ENCODE measurements at regions not wholly inside any gene's neighbourhood (a gene's known extent, or its start where the extent isn't known, plus 50 kb on each side); places are given as distances from the start of the nearest gene placed in this dataset.
"Not testable (repeated sequence)": the region's sequence is repeated elsewhere in the genome, so short reads cannot be mapped to it uniquely, and the experiment has no call there.

DNA sequence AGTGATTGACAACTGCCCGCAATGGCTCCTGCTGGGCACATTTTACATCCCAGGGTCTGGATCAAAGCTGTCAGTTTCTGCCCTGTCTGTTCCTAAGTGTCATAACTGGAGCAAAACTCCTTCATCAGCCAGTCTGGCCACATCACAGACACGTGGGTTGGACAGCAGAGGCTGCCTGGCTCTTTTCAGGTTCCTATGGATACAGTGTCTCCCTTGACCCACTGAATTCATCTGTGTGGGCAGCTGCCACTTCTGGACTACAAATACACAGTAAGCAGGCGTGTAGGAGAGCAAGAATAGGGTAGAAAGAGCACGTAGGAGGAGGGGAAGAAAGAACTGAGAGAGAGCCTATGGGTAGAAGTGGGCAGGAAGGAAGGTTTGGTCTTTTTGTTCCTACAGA lies 238.0 kb downstream of the ENC1 start:
- no peak for DNase-seq (ENCODE audit: low read depth)

- DNase-seq (ENCODE audit: low read depth) = no peak
Measured at GRCh38 chr5:74401946-74402320, 238.6 kb downstream of the ENC1 start.

DNA sequence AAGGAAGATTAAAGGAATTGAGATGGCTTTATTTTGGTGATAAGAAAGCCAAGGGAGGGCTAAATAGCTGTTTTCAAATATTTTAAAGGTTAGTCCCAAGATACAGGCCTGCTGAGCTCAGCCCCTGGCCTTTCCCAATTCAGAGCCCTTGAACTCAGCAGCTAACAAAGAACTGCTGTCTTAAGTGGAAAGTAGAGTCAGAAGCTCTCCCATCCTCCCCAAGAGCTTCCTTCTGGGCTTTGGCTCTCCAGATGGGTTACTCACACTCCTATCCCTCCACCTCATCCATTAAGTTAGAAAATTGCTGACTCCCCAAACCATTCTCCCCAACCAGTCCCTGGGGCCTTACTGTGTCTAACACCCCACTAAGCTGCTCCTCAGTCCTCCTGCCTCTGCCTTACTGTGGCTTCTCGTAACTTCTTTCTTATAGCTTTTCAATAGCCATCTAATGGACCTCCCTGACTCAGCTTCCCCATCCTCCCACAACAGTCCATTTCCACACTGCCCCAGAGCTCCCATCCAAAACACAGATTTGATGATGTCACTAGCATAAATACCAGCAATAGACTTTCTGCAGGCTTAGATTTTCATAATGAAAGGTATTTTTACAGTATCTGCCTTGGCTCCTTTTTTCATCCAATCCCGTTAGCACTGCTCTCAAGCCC lies 239.1 kb downstream of the ENC1 start:
- no peak for DNase-seq (ENCODE audit: low read depth)

DNA sequence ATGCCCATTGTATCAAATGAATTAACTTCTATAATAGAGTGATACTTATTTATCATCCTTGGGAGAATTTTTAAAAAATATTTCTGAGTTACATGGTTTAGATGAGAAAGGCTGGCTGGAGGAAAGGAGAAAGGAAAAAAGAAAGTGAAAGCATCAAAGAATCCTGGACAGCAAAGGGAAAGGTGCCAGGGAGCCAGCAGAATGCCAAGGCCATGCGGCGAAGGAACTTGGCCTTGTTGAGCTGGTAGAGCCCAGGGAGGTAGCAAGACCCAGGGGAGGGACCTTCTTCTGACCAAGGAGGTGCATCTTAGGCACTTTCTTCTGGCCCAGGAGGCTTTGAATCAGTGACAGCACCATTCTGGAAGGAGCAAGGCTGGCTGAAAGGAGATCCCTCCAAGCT lies 240.5 kb downstream of the ENC1 start:
- DNase-seq (ENCODE audit: low read depth) = no peak

DNA sequence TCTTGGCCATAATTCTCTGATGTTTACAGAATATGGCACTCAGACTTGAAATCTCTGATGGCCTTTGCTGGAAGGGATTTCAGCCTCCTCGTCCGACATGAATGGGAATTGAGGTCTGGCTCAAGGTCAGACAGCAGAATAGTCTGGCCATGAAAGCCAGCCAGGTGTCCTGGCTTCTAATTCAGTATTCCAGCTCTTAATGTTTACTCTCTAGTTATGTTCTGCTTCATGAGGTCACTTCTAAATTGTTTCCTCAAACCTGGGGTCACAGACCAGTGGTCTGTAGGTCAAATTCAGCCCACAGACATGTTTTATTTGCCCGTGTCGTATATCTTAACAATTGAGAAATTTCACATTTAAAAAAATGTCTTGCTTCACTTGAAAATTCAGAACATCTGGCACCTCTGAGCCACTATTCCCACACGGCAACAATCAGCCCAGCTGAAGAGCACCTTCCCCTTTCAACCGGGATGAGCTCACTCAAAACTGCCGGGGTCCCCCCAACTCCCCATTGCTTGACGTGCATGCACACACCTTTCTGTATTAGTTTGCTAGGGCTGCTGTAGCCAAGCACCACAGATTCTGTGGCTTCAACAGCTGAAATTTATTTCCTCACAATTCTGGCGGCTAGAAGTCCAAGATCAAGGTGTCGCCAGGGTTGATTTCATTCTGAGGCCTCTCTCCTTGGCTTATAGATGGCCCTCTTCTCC lies 243.5 kb downstream of the ENC1 start:
- DNase-seq (ENCODE audit: low read depth) = no peak

GRCh38 chr5:74394916-74395880 lies 245.3 kb downstream of the ENC1 start:
- no peak for DNase-seq (ENCODE audit: low read depth)

DNA sequence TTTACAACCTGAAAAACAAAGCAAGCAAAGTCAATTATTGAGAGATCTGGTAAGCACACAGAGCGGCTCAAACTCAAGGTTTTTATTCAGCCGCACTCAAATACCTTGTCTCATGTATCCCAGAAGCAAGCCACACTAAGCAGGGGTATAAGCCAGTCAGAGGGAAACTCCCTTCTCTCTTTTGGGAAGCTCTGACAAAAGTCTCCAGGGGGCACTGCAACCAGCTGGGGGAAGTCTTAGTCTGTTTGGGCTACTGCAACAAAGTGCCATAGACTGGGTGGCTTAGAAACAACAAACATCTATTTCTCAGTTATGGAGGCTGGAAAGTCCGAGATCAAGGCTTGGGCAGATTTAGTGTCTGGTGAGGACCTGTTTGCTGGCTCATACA lies 246.0 kb downstream of the ENC1 start:
- DNase-seq (ENCODE audit: low read depth) = no peak

DNA sequence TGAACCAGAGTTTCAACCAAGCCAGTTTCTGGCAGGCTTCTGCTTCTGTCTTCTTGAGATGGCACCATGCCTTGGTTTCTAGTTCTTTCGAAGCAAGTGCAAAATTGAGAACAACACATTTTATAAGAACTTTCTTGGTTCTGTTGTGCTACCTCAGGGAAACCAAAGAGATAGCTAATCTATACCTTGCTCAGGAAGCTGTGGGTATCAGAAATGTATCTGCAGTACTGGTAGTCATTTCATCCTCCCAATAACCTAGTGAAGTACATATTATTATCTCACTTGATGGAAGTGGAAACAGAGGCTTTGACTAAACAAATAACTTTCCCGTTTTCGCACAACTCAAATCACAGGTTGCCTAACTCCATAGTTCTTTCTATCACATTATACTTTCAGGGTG lies 246.6 kb downstream of the ENC1 start:
- DNase-seq (ENCODE audit: low read depth) = no peak

GRCh38 chr5:74392711-74393351 lies 247.7 kb downstream of the ENC1 start:
- DNase-seq (ENCODE audit: low read depth) = no peak

DNA sequence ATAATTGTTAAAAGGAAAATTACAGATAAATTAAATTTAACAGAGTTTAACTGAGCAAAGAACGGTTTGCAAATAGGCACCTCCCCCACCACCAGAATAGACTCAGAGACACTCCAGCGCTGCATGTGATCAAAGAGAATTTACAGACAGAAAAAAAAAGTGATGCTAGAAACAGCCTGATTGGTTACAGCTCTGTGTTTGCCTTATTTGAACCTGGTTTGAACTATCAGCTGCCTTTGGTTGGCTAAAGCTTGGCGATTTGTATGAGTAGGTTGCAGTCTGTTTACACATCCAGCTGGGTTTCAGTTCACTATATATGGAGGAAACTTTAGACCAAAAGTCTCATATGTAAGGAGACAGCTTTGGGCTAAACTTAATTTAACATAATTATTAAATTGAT lies 249.1 kb downstream of the ENC1 start:
- no peak for DNase-seq (ENCODE audit: low read depth)

GRCh38 chr5:74390822-74391221 lies 249.7 kb downstream of the ENC1 start:
- DNase-seq (ENCODE audit: low read depth) = no peak

- DNase-seq (ENCODE audit: low read depth) = no peak
Measured at GRCh38 chr5:74390306-74390637, 250.3 kb downstream of the ENC1 start.

DNA sequence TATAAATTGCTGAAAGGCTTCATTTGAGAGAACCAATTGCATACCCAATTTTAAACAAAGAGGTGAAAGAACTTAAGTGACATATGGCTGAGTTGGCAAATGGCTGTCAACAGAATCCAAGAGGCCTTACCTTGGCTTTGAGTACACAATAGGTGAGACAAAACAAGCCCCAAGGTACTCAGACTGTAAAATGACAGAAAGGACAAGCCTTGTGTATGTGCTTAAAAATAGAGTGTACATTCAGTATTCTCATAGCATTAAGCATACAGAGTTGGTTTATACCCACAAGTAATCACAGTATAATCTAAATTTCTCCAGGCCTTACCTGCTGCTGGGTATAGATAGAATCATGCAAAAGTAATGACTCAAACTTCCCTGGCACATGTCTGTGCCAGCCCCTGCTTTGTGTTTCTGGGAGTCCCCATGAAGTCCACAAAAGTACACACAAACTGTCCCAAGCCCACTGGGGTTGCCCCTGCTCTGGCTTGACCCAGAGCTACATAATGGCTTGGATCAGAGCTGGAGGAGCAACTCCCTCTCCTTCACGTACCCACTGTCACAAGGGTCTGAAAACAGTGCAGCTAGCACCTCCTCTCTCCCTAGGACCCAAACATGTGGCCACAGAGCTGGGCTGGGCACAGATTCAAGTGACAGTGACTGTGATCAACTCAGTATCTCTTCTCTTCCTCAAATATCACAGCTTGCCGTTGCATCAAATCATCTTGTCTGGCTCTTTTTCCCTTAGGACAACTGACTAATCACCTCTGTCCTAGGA lies 250.8 kb downstream of the ENC1 start:
- DNase-seq (ENCODE audit: low read depth) = no peak

GRCh38 chr5:74388411-74388810 lies 252.1 kb downstream of the ENC1 start:
- not testable (repeated sequence) for DNase-seq (ENCODE audit: low read depth)

DNA sequence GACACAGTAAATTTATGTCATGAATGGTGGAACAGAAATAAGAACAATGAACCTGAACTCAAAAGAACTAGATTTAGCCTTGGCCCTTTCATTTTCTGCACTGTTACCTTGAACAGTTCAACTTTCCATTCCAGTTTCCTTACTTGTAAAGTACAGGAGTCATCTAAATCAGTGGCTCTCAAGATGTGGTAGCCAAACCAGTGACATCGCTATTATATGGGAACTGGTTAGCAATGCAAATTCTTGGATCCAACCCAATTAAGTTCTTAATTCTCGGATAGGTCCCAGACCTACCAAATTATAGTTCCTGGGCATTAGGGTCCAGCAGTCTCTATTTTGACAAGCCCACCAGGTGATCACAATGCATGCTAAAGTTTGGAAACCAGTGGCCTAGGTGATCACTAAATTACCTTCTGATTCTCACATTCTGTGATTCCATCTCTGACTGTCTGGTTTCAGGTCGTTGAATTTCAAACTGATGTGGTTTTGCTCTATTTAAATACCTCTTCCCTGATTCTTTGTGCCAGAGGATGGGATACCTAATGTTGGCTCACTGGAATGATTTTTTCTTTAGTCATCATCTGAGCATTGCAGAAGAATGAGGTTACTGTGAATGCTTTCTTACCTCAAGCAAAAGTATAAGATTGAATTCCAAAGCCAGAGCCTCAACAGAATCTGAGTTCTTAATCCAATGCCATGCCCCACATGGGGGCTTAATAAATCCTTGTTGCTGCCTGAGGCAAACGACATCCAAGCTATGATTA lies 253.8 kb downstream of the ENC1 start:
- no peak for DNase-seq (ENCODE audit: low read depth)

DNA sequence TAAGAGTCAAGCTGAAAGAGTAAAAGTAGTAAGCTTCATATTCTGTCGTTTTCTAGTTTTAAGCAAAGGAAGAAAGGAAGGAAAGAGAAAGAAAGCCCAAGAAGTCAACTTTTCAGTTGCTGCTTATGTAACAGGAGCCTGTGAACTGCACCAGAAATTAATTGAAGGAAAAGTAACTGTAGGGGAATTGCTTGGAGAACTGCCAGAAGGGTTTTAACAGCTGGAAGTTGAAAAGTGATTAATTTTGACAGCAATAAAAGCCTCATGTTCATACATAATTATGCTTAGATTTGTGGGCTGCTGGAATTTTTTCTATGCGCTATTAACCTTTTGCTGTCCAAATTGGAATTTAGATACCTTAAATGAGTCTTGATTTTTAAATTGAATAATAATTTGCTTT lies 255.7 kb downstream of the ENC1 start:
- DNase-seq (ENCODE audit: low read depth) = no peak

GRCh38 chr5:74382987-74383593 lies 257.4 kb downstream of the ENC1 start:
- DNase-seq (ENCODE audit: low read depth) = peak; percentile 76

GRCh38 chr5:74382123-74382855 lies 258.2 kb downstream of the ENC1 start:
- DNase-seq (ENCODE audit: low read depth) = no peak

- no peak for DNase-seq (ENCODE audit: low read depth)
Measured at GRCh38 chr5:74380193-74380592, 260.3 kb downstream of the ENC1 start.

DNA sequence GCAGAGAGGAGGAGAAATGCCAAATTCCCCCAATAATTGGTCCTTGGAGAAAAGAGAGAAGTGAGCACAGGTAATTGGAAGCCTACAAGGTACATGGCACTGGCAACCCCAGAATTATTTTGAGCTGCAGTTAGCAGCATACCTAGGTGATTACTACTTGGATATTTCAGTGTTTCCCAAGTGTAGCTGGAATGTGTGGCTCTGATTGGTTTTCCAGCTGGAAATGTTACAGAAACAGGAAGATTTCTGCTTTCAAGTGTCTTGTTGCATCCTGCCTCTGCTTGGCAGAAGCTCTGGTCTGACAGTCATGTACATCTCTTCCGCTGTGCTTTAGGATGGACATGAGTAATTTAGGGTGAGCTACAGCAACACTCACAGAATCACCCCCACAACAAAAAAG lies 262.1 kb downstream of the ENC1 start:
- no peak for DNase-seq (ENCODE audit: low read depth)
